ENCODE measurements at regions not wholly inside any gene's neighbourhood (a gene's known extent, or its start where the extent isn't known, plus 50 kb on each side); places are given as distances from the start of the nearest gene placed in this dataset.

- H3K4me1 ChIP-seq: no peaks in the 10 kb centered on the region
- 59 to 62% (median 60%) methylated on average over 4 of the region's 4 CpGs for WGBS, 4 donors
- DNase-seq (no peak), ATAC-seq (no peak)
- no peak overlapping the region for H3K27ac ChIP-seq
- no peaks in the 10 kb centered on the region for H3K27me3 ChIP-seq
- H3K9me3 ChIP-seq: no peaks in the 10 kb centered on the region
- no peak overlapping the region for H3K4me3 ChIP-seq
- no peaks in the 10 kb centered on the region for H3K36me3 ChIP-seq
- intact Hi-C loops (cut with DNase I): no loop called here
- TF ChIP-seq CTCF (IDR thresholded peaks at IDR 0.05) (no peak), POLR2A (IDR thresholded peaks at IDR 0.05) (no peak)
Measured at GRCh38 chr6:92339936-92340640, 1079.3 kb downstream of the EPHA7 start.

- intact Hi-C loops (cut with DNase I): no loop called here
- DNase-seq (no peak), ATAC-seq (no peak)
- TF ChIP-seq CTCF (IDR thresholded peaks at IDR 0.05): no peak
- TF ChIP-seq POLR2A (IDR thresholded peaks at IDR 0.05): no peak
- no peaks in the 10 kb centered on the region for H3K36me3 ChIP-seq
- 69 to 76% (median 74%) methylated on average over 2 of the region's 2 CpGs for WGBS, 4 donors
- no peaks in the 10 kb centered on the region for H3K4me1 ChIP-seq
- H3K9me3 ChIP-seq: no peaks in the 10 kb centered on the region
- H3K27me3 ChIP-seq: no peaks in the 10 kb centered on the region
- H3K27ac ChIP-seq: no peak overlapping the region
- no peak overlapping the region for H3K4me3 ChIP-seq
Measured at GRCh38 chr6:92337571-92337970, 1081.8 kb downstream of the EPHA7 start.

- Histone ChIP-seq H3K4me3 (no peak overlapping the region), H3K9me3 (no peaks in the 10 kb centered on the region), H3K36me3 (no peaks in the 10 kb centered on the region), H3K27ac (no peak overlapping the region), H3K4me1 (no peaks in the 10 kb centered on the region), H3K27me3 (no peaks in the 10 kb centered on the region)
- TF ChIP-seq POLR2A (IDR thresholded peaks at IDR 0.05): no peak
- no peak for TF ChIP-seq CTCF (IDR thresholded peaks at IDR 0.05)
- no peak for DNase-seq
- 62 to 72% (median 63%) methylated on average over 7 of the region's 7 CpGs for WGBS, 4 donors
- intact Hi-C loops (cut with DNase I): no loop called here
- ATAC-seq: no peak
Measured at GRCh38 chr6:92329208-92329847, 1090.0 kb downstream of the EPHA7 start.

GRCh38 chr6:92315312-92315711, 1104.0 kb downstream of the EPHA7 start:
- 83 to 91% (median 87%) methylated on average over 1 of the region's 1 CpG for WGBS, 4 donors
- TF ChIP-seq POLR2A (IDR thresholded peaks at IDR 0.05): no peak
- TF ChIP-seq CTCF (IDR thresholded peaks at IDR 0.05): no peak
- DNase-seq (no peak), ATAC-seq (no peak)
- intact Hi-C loops (cut with DNase I): no loop called here
- Histone ChIP-seq H3K27me3 (no peaks in the 10 kb centered on the region), H3K4me1 (no peaks in the 10 kb centered on the region), H3K9me3 (no peaks in the 10 kb centered on the region), H3K36me3 (no peaks in the 10 kb centered on the region), H3K27ac (no peak overlapping the region), H3K4me3 (no peak overlapping the region)
